Esophagus muscularis mucosa (tissue), 3 donors: ENCODE measurements at regions not wholly inside any gene's neighbourhood (a gene's known extent, or its start where the extent isn't known, plus 50 kb on each side); places are given as distances from the start of the nearest gene placed in this dataset.

Source experiments
- CTCF ChIP-seq, 3 experiments: fragments of 200-600 bp in 2 of 3; fragments of 450-650 bp in 1 of 3; sonication (generic) in 2 of 3; IDR thresholded peaks; one replicate each; pipeline ENCODE4 v1.5.1; 2017 to 2019; ENCODE audit warnings: antibody characterized with exemption in 3 of 3, mild to moderate bottlenecking in 2 of 3, moderate library complexity in 1 of 3
- EP300 ChIP-seq: sonication (generic); formaldehyde crosslinking; IDR thresholded peaks from one replicate; pipeline ENCODE4 v1.6.1; 2017; ENCODE audit warnings: antibody characterized with exemption

- TF ChIP-seq CTCF (IDR thresholded peaks at IDR 0.05) (no peak), EP300 (no peak)
These were observed 100.6 kb downstream of the DACT2 start for GRCh38 chr6:168218785-168219566.
